NCI-H2171 treated with DMSO at 0.1 percent for 48 hours (cell line): ENCODE measurements at regions not wholly inside any gene's neighbourhood (a gene's known extent, or its start where the extent isn't known, plus 50 kb on each side); places are given as distances from the start of the nearest gene placed in this dataset.

Source experiments
- DNase-seq: peaks from one replicate; lab custom pipeline; 2025; lab: John Stamatoyannopoulos, UW

DNA sequence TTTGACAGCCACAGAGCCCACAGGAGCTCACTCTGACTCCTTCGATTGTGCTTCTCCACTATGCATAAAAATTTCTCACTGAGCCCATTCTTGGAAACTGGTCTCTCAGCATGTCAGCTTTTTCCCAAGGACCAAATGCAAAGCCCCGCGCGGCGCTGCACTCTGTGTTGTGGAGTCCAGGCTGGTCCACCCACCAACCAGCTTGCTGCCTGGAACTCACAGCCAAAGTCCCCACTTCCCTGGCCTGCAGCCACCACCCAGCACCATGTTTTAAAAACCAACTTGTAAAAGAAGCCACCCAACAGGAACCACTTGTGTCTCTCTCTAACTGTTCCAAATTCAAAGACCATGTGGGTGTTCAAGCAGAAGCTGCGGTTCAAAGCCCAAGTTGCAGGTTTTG is 124.4 kb downstream of the SPATA19 start:
- DNase-seq: no peak

GRCh38 chr11:133719532-133720235 is 125.6 kb downstream of the SPATA19 start:
- DNase-seq: no peak

GRCh38 chr11:133718831-133719230 is 126.5 kb downstream of the SPATA19 start:
- DNase-seq: no peak

- no peak for DNase-seq
These were observed 127.1 kb downstream of the SPATA19 start for GRCh38 chr11:133718238-133718637.

- no peak for DNase-seq
These were observed 128.7 kb downstream of the SPATA19 start for GRCh38 chr11:133716602-133717001.

DNA sequence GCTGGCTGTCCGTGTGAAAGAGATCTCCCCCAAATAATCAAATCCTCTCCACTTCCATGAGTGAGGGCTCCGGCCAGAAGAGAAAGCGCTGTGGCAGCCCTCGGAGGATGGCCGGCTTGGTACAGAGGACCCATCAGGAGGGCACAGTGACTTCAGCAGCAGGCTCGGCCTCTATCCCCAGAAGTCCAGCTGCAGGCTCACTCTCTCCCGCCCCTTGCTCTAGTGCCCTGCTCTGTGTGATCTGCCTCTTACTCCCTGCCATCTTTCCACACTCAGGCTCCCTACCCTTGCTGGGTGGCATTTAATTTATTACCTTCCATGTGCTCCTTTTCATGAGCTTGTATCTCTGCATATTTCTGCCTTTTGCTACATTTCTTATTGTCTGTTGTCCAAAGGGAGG is 129.7 kb downstream of the SPATA19 start:
- no peak for DNase-seq

DNA sequence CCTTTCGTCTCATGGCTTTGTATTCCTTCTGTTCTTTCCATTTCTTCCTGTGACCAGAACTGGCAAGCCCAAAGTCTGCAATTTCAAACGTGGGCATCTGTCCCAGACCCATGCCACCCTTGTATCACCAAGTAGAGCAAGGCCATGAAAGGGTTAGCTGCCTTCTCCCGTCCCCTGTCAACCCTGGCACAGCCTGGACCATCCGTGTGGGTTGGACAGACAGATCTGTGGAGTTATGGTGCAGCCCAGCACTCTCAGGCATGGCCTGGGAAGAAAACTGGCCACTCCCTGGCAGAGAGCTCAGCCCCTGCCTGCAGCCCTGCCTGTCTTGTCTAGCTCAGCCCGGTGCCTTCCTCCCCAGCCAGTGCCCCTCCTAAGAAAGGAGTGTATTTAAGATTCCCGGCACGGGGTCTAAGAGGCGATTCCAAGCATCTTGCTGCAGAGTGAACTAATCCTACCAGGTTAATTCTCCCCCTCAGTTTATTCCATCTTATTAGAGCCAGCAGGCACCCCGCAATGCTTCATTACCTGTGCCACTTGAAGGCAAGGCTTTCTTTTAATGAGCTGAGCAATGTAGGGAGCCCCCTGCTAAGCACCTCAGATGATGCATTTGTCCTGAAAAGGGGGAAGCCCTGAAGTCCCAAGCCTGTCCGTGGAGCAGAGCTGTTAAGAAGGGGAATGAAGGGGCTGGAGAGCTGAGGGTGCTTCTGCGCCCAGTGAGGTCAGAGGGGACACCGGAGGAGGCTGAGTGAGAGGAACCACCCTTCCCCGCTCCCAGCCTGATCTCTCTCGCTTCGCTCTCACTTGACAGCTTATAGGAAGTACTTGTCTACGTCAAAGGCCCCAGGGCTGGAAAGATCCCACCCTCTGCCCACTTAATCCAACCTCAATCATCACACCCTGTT is 130.6 kb downstream of the SPATA19 start:
- DNase-seq: no peak

- DNase-seq: no peak
These were observed 131.5 kb downstream of the SPATA19 start for GRCh38 chr11:133713844-133714243.

DNA sequence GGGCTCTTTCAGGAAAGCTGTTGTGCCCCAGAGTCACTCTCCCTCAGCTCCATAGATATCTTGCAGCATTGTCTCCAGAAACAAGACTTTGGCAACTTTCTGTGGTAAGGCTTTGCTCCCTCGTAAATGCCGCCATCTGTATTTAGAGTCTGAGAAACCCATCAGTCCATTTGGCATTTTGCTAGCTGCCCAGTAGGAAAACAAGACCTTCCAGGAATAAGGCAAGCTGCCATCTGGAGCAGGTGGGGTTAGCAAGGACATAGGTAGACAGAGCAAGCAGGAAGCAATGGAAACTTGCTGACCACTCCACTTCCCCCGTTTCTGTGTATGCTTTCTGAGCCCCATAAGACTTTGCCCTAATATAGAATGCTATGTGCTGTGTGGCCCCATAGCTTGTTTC is 131.9 kb downstream of the SPATA19 start:
- DNase-seq: no peak

- DNase-seq: no peak
These were observed 133.2 kb downstream of the SPATA19 start for GRCh38 chr11:133712051-133712560.

DNA sequence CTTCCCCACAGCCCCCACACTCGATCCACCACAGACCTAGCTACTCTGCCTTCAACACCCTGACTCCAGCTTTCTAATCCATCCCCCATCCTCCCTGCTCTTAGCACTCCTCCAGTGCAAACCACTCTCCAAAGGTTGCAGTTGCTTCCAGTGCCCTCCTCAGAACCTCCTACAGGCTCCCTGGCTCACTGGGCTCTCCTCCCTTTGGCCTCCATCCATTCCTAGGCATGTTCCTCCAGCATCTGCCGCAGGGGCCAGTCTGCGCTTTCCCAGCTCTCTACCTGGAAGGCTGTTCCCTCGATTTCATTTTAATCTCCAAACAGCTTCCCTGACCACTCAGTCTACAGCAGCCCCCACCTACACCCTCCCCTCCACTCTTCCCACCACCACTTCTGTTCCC is 133.8 kb downstream of the SPATA19 start:
- no peak for DNase-seq

DNA sequence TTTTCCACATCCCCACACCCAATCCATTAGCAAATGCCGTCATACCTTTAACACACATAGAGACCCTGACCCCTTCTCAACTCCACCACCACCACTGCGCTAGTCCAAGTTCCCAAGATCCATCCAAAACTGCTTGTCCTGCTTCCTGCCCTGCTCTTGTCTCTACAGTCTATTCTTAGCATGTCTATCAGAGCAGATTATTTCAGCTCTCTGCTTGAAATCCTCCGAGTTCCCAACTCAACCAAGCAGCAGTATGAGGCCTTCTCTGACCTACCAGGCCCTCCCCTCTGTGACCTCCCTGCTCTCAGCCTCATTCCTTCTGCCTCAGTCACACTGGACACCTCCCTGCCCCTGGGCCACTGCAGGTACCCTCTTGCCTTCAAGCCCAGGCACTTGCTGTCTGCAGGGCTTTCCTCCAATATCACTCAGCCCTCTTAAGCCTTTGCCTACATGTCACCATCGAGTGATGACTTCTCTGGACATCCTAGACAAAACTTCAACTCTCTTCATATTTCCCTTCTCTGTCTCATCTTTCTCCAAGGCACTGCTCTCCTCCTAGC is 134.6 kb downstream of the SPATA19 start:
- no peak for DNase-seq

- DNase-seq: no peak
These were observed 135.1 kb downstream of the SPATA19 start for GRCh38 chr11:133710241-133710640.

GRCh38 chr11:133708547-133709051 is 136.7 kb downstream of the SPATA19 start:
- no peak for DNase-seq

- no peak for DNase-seq
These were observed 138.2 kb downstream of the SPATA19 start for GRCh38 chr11:133706925-133707794.

- no peak for DNase-seq
These were observed 139.4 kb downstream of the SPATA19 start for GRCh38 chr11:133705873-133706272.

- no peak for DNase-seq
These were observed 140.2 kb downstream of the SPATA19 start for GRCh38 chr11:133705074-133705648.

DNA sequence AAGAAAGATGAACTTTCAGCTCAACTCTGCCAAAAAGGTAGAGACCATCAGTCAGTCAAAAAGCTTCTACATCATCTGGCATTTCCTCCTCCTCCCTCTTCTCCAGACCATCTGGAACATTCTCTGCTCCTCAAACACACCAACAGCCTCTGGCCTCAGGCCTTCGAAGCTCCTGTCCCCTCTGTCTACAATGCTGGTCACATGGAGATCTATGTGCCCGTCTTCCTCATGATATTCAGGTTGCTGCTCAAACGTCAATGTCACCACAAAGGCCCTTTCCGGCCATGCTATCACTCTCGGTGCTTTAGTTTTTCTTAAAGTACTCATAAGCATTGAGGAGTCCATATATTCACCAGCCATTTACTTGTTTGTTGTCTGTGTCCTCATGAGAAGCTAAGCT is 146.2 kb downstream of the SPATA19 start:
- no peak for DNase-seq

- no peak for DNase-seq
These were observed 146.7 kb downstream of the SPATA19 start for GRCh38 chr11:133698654-133699053.

- no peak for DNase-seq
These were observed 147.6 kb downstream of the SPATA19 start for GRCh38 chr11:133697603-133698180.

DNA sequence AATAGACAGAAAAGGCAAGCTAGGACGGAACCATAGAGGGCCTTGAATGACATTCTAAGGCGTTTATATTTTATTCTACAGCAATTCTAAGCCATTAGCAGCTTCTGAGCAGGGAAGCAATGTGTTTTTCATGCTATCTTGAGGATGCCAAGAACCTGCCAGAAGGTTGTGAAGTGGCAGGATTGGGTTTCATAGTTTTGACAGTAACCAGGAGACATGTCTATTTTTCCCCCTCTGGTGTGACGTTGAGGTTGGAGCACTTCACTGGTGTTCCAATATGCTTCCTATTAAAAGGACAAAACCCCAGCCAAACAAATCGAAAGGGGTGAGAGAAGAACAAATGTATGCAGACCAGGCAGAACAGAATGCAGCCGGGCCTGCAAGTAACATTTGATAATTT is 148.2 kb downstream of the SPATA19 start:
- DNase-seq: peak; percentile 64
